Retina (tissue), 1 donor: ENCODE measurements at regions not wholly inside any gene's neighbourhood (a gene's known extent, or its start where the extent isn't known, plus 50 kb on each side); places are given as distances from the start of the nearest gene placed in this dataset.

Experiments used
- DNase-seq: peaks from one replicate; pipeline ENCODE4 v3.0.0-alpha.2; 2016

DNA sequence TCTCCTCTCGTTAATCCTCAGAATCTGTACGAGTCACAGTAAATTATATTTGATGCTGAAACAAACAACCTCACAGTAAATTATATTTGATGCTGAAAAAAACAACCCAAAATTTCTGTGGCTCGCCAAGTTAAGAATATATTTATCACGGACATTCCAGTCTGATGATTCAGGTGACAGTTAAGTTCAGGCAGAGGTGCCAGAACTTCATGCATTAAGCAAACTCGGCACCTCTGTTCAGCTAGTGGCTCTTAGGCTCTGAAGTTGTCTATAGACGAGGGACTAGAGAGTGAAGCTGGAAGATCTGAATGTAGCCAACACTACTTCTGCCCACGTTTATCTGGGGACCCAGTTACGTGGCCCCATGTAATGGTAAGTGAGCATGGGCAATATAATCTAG is 132.2 kb upstream of the AGA start:
- no peak for DNase-seq

DNA sequence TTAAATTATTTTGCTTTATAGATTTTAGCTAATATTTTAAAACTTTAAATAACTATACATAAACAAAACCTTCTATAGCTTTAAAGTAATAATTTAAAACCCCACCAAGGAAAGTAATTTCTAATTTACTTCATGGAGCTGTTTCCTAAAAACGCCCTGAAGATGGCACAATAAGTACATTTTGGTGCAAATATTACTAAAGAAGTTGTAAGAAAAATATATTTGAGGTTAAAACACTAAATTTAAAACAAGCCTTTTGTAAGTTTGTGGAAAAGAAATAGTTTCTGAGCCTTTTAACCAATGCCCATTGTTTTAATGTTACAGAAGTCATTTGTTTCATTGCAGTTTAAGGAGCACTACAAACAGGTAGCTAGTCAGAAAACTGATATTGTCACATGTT is 137.4 kb upstream of the AGA start:
- no peak for DNase-seq

DNA sequence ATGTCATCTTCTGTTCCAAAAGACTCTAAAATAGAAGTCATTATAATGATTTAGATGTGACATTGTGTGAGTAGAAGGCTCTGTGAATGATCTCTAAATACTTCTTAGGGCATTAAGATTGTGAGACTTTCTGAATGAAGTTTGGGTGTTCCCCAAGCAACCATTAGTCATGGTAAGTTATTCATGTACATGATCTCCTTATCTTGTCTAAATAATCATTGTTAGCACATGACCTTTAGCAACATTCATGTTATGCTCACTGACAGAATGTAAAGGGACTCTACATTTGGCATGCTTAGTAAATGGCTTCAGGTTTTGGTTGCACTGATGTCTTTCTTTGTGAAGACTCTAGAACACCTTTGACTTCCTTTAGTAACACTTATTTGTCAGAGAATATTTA is 140.8 kb upstream of the AGA start:
- DNase-seq, result no peak

DNA sequence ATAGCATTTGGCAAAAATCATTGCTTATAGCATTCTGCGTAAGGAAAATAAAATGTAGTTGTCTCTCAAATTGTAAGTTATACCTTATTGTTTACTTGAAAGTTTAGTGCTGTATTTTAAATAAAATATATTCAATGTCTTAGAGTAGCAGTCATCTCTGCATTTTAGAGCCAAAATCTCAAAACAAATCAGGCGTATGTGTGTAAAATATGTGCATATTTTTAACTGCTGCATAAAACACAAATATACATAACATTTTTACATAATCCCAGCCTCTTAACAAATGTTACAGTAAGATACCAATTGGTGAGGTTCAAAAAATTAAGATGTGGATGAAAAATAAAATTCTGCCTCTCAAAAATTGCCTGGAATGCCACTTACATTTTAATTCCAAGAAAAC is 145.8 kb upstream of the AGA start:
- no peak for DNase-seq

DNA sequence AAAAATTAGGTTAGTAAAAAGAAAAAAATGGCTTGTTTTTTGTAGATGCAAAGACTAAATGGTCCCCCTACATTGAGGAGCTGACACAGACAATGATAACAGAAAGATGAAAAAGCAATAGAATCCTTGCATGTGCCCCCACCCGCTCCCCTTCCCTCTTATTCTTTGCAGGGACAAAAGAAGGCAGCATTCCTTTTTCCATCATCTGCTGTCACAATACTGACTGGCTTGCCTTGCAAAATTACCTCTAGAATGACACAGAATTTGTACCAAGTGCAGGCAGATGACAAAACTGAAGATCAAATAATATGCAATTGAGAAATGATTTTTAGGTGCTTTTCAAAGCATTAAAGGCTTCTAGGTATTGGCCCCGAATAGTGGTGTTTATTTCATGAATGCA is 153.1 kb upstream of the AGA start:
- no peak for DNase-seq

DNA sequence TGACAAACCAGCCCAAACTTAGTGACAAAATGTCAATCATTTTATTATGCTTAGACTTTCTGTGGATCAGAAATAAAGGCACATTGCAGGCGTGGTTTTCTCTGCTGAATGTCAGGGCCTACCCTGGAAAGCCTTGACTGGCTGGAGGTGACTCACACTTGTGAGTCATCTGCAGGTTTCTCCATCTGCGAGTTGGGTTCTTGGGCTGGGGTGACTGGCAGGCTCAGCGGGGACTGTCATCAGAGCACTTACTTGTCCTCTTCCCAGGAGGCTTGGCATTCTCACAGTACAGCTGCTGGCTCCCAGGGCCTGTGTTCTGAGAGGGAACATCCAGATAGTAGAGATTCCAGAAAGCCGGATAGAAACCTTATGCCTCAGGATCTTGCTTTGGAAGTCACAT is 153.8 kb upstream of the AGA start:
- peak; percentile 8 for DNase-seq

DNA sequence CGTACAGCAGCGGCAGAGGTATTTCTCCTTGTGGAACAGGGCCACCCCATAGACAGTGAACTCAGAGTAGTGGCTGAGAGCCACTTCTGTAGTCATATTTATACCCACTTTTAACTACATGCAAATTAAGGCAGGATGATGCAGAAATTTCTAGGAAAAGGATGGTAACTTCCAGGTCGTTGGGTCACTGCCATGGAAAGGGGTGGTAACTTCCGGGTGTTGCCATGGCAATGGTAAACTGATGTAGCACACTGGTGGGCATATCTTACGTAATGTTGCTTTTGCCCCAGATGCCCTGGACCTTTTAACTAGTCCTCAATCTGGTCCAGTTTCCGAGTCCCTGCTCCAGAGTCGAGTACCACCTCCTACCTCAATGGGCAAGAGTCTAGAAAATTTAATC is 154.8 kb upstream of the AGA start:
- DNase-seq, result no peak

DNA sequence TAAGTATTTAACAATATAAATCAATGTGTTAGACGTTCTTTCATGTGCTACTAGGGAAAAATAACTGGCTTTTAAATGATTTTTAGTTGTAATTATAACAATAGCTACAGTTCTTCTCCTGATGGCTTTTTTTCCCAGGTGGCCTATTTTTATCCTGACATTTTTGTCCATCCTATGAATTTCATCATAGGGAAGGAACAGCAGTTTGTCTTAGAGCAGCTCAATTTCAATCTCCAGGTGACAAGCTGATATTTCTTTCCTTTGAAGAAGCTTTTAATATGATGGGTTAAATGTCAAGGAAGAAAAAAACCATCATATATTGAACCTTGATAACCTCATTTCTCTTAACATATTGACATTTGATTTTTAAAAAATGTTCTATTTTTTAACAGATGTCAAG is 163.0 kb upstream of the AGA start:
- no peak for DNase-seq

DNA sequence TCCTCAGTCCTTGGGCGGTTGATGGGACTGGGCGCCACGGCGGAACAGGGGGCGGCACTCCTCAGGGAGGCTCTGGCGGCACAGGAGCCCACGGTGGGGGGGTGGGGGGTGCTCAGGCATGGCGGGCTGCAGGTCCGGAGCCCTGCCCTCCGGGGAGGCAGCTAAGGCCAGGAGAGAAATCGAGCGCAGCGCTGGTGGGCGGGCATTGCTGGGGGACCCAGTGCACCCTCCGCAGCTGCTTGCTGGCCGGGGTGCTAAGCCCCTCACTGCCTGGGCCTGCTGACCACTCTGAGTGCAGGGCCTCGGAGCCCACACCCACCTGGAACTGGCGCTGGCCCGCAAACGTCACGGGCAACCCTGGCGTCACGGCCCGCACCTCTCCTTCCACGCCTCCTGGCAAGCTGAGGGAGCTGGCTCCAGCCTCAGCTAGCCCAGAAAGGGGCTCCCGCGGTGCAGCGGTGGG is 164.9 kb upstream of the AGA start:
- no peak for DNase-seq

DNA sequence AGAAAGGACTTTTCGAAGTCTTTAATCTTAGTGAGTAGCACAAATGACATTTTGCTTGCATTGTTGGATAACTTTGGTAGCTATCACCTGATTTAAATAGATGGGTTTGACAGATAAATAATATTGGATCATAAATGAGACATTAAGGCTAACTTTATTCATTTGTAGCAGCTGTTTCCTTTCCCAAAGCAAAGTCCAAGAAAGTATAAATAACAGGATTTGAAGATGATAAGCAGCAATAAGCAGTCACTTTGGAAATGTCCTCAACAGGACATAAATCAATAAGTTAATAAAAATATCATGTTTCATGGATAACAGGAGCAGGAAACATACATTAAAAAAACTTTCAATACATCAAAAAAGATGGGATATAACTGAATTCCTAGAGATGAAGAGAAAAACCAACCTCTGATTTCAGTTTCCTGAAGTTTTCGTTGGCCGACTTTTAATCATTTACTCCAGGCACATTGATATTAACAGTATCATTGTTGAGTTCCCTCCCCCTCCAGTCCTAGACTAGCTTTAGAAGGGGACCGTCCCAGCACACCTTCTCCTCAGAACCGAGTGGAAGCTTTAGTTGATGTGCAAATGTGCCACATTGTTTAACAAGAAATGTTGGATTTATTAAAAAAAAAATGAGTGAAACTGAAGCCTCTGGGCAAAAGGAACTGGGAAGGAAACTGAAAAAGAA is 169.9 kb upstream of the AGA start:
- DNase-seq, result no peak

DNA sequence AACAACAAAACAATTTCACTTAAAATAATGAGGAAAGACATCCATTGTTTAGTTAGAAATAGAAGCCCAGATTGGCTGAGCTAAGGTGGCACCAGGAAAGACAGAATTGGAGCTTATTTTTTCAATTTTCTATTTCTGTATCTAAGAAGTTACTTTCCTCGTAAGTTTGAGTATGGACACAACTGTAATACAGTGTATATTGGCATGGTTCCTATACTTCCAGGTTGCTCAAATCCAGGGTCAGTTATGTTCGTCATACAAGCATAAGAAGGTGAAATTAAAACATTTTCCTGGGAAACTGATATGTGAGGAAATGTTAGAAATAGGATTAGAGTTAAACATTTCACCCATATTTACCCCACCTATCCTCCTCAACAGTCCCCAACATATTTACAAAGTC is 170.4 kb upstream of the AGA start:
- no peak for DNase-seq

DNA sequence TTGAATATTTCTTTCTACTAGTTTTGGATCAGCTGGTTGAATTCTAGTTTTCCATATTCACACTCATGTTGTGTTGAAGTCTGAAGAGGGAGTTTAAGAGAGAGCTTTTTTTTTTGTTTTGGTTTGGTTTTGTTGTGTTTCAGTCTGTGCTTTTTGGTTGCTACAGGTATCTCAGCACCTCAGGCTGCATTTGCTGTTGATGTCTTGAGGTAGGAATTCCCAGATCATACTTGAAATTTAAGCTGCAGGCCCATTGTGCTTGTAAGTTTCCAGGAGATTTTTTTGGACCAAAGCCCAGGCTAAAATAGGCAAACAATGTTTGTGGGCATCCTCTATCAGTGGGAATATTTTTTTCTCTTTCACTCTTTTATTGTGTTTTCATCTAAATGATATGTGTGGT is 190.2 kb upstream of the AGA start:
- DNase-seq, result no peak

DNA sequence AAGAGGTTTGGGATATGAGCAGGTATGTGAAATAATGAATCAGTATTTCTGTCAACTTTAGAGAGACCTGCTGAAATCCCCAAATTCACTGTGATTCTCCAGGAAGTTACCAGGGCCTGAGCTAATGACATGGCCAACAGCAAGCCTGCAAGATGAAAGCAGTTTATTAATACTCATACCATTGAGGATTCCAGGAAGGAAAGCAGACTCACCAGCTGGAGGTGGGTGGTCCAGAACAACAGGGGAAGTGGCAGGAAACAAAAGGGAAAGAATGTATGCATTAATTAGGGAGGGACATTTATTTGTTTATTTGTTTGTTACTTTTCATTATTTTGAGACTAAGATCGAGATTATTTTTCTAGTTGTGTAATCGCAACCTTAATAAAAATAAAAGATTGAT is 196.6 kb upstream of the AGA start:
- DNase-seq, result no peak

DNA sequence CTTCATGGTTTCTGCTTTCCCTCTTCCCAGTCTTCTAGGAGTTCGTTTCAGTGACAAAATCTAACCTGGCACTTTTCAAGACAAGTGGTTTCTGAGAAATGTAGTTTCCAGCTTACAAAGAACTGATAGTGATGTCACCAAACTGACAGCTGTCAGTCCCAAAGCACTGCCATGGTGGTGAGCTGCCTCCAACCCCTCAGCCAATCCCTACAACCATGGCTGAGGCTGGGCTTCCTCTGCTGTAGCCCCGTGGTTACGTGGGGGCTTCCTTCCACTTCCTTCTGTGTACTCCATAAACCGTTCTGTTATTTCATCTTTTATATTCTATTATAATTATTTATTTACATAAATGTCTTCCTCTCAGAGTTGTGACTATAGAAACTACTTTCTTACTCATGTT is 198.6 kb upstream of the AGA start:
- DNase-seq, result no peak

DNA sequence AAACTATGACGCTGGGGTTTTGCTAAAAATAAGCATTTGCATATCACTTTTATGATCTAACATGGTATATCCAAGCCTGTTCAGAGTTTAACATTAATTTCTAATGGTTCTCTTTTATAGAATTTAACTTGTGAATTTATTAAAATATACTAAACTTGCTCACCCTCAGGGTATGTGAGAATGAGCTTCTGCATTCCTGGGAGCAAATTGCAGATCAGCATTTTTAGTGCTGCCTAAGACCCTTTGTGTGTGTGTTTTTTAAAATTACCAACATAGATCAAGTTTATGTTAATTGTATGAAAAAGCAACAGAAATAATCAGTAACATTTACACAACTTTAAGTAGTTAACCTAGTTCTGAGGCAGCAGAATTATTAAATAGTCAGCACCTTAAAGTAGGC is 218.0 kb upstream of the AGA start:
- no peak for DNase-seq

DNA sequence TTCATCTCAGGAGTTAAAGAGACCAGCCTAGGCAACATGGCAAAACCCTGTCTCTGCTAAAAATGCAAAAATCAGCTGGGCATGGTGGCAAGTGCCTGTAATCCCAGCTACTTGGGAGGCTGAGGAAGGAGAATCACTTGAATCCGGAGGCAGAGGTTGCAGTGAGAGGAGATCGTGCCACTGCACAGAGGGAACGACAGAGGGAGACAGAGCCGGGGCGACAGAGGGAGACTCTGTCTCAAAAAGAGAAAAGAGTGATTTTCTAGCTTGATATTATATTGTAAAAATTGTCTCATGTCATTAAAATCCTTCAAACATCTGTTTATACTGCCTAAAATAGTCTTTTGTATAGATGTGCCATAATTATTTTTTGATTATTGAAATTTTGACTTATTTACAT is 225.4 kb upstream of the AGA start:
- no peak for DNase-seq

DNA sequence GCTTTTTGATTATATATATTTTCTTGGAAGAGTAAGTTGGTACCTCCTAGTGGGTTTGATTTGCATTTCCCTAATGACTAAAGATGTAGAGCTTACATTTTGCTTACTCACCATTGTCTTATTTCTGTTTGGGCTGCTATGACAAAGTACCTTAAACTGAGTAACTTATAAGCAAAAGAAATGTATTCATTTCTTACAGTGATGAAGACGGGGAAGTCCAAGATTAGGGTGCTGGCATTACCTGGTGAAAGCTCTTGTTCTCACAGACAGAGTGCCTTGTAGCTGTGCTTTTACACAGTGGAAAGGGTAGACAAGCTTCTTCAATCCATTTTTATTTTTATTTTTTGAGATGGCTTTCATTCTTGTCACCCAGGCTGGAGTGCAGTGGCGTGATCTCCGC is 229.2 kb upstream of the AGA start:
- no peak for DNase-seq

DNA sequence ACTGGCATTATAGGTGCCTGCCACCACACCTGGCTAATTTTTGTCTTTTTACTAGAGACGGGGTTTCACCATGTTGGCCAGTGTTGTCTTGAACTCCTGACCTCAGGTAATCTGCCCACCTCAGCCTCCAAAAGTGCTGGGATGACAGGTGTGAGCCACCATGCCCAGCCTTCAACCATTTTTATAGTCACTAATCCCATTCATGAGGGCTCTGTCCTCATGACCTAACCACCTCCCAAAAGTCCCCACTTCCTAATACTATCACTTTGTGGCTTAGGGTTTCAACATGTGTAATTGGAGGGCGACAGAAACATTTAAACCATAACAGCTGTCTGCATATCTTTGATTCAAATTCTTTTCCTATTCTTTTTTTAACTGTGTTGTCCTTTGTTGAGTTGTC is 229.6 kb upstream of the AGA start:
- DNase-seq, result no peak

DNA sequence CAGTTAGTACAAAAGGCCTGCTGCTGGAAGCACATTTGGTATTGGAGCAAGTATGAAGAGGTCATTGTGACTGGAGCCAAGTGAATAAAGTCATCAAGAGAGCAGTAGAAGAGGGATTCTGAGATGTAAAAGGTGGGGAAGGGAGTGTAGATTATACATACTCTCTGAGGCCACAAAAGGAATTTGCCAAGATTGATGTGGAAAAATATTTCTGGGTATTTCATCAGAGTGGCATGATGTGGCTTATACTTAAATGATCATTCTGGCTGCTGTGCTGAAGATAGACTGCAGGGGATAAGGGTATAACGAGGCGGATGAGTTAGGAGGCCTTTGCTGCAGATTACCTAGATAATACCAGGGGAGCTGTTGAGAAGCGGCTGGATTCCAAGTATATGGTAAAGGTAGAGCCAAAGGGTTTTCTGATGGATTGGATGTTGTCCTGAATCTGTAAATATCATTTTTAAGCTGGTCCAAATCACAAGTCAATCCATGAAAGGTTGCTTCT is 231.8 kb upstream of the AGA start:
- DNase-seq, result no peak

DNA sequence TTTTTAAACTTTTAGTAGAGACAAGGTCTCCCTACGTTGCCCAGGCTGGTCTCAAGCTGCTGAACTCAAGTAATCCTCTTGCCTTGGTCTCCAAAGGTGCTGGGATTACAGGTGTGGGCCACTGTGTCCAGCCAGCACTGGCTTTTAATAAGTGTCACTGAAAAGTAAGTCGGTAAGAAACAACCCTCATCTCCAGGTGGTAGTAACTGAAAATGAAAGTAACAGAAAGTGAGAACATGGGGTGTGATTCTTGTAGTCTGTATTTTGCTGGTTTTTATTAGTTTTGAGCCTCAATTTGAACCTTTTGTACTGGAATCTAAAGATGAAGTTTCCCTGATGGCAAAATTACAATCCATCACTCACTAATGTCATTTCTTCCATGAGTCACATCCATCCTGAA is 238.1 kb upstream of the AGA start:
- no peak for DNase-seq

DNA sequence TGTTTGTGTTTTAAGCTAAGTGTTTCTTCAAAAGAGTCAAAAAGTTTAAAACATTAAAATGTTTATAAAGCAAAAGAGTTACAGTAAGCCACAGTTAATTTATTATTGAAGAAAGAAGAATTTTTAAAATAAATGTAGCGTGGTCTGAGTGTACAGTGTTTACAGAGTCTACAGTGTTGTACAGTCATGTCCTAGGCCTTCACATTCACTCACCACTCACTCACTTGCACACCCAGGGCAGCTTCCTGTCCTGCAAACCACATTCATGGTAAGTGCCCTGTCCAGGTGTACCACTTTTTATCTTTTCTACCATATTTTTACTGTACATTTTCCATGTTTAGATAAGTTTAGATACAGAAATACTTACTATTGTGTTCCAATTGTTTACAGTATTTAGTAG is 239.7 kb upstream of the AGA start:
- DNase-seq, result no peak

DNA sequence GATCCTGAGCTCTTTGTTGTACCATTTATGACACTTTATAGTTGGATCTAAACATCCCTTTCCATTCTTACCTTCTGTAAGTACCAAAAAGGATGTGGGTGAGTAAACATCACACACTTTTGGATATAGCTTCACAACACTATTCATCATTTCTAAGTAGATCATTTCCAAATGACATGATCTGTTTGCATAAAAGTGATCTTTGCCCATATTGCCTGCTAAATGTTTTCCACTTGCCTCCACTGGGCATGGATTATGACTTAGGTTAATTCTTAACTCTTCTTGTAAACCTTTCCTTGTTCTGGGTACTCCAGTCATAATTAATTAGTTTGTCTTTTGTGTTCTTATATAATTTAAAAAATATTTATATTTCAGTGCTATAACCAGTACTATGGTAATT is 244.9 kb upstream of the AGA start:
- no peak for DNase-seq

DNA sequence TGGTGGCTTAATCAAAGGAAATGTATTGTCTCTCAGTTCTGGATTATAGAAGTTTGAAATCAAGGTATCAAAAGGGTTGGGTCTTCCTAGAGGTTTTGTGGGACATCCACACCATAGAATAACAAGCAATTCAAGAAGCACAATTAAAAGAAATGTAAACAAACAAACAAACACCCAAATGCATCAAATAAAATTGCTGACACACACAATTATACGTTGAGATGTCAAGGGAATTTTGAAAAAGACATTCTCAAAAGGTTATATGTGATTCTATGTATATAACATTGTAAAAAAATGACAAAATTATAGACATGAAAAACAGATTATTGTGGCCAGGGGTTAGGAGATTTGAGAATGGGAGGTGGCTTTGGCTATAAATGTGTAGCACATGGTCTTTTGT is 250.7 kb upstream of the AGA start:
- DNase-seq, result no peak

DNA sequence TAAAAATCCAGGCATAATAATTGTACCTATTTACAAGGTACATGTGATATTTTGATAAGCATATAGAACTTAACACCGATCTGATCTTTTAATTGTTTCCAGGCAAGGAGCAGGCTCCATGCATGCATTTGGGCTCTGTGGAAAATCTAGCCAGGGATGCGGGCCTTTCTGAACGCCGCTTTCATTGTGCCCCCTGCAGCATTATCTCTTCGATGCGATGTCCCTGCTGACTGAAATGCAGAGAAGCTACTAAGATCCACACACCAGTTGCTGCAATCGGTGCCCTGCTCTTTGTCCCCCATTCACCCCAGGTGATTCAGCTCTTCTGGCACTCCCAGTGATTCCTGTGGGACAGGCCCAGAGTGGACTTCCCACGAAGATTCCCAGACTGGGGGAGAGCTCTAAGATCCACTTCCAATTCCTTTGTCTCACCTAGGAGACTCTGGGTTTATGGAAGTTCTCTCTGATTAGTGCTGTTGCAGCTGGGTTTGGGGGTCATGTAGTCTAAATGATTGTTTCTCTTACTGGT is 254.3 kb upstream of the AGA start:
- no peak for DNase-seq
